ENCODE measurements at regions not wholly inside any gene's neighbourhood (a gene's known extent, or its start where the extent isn't known, plus 50 kb on each side); places are given as distances from the start of the nearest gene placed in this dataset.

DNA sequence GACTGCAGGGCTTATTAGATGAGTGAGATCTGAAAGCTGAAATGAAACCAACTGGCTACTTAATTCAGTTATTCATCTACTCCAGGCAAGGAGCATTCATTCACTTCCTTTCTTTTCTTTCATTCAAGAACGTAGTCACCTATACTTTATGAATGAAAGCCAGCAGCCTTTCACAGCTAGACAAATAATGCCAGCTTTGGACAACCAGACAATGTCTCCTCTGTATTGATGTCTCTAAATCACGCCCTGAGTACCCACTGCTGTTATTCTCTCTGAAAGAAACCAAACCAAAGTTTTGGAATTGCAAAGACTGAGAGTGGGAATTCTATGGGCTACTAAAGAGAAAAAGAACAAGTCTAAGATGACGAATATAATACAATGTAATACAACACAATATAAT lies 121.2 kb upstream of the PTPN3 start:
- DNase-seq (ENCODE audit: extremely low spot score): no peak
- no peaks in the 10 kb centered on the region for H3K36me3 ChIP-seq
- H3K4me1 ChIP-seq: no peaks in the 10 kb centered on the region
- no peak overlapping the region for H3K4me3 ChIP-seq
- TF ChIP-seq CTCF (IDR thresholded peaks at IDR 0.05) (no peak), POLR2A (IDR thresholded peaks at IDR 0.05; ENCODE audit: low read depth) (no peak), POLR2AphosphoS5 (IDR thresholded peaks at IDR 0.05) (no peak), EP300 (IDR thresholded peaks at IDR 0.05) (no peak)
- intact Hi-C loops (cut with DNase I): no loop called here
- no peak overlapping the region for H3K27ac ChIP-seq (replicated peaks in 1 of 4)
- H3K27me3 ChIP-seq: no peaks in the 10 kb centered on the region
- 79% methylated on average over 3 of the region's 3 CpGs for WGBS
- peaks cover 0 to 10% (median 6%) of the 10 kb centered on the region in 4 donors for H3K9me3 ChIP-seq

DNA sequence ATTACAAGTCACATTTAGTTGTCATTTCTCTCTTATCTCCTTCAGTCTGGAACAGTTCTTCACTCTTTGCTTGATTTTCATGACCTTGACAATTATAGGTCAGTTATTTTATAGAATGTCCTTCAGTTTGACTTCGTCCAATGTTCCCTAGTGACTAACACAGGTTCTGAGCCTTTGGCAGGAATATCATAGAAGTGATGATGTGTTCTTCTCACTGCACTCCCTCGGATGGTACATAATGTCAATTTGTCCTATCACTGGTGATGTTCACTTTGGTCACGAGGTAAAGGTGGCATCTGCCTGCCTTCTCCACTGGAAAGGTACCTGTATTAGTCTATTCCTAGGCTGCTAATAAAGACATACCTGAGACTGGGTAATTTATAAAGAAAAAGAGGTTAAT lies 126.0 kb upstream of the PTPN3 start:
- Histone ChIP-seq H3K36me3 (no peaks in the 10 kb centered on the region), H3K9me3 (no peaks in the 10 kb centered on the region), H3K4me1 (no peaks in the 10 kb centered on the region), H3K4me3 (no peak overlapping the region), H3K27ac (replicated peaks in 1 of 4) (no peak overlapping the region), H3K27me3 (no peaks in the 10 kb centered on the region)
- DNase-seq (ENCODE audit: extremely low spot score): no peak
- TF ChIP-seq POLR2A (IDR thresholded peaks at IDR 0.05; ENCODE audit: low read depth): no peak
- no peak for TF ChIP-seq POLR2AphosphoS5 (IDR thresholded peaks at IDR 0.05)
- TF ChIP-seq CTCF (IDR thresholded peaks at IDR 0.05): no peak
- no peak for TF ChIP-seq EP300 (IDR thresholded peaks at IDR 0.05)
- intact Hi-C loops (cut with DNase I): no loop called here
- 91% methylated on average over 3 of the region's 3 CpGs for WGBS

DNA sequence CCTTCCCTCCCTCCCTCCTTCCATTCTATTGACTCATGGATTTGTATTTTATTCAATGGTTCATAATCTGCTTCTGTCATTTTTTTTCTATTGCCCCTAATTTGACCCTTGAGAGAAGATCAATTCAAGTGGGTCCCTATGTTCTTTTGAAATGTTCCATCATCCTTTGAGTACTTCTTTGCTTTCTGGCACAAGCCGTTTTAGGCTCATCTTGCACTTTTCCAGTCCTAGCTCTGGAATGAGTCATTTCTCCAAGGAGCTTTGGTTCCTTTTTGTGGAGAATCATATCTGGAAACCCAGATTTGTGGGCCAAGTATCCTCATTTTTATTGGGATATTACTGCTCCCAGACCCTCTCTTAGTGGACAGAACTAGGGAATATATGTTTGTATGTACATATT lies 126.8 kb upstream of the PTPN3 start:
- TF ChIP-seq CTCF (IDR thresholded peaks at IDR 0.05): no peak
- TF ChIP-seq POLR2AphosphoS5 (IDR thresholded peaks at IDR 0.05): no peak
- no peak for TF ChIP-seq EP300 (IDR thresholded peaks at IDR 0.05)
- TF ChIP-seq POLR2A (IDR thresholded peaks at IDR 0.05; ENCODE audit: low read depth): no peak
- intact Hi-C loops (cut with DNase I): no loop called here

GRCh38 chr9:109627042-109627441 lies 128.9 kb upstream of the PTPN3 start:
- H3K27me3 ChIP-seq: no peaks in the 10 kb centered on the region
- no peaks in the 10 kb centered on the region for H3K9me3 ChIP-seq
- intact Hi-C loops (cut with DNase I): no loop called here
- no peak overlapping the region for H3K4me3 ChIP-seq
- peak; percentile 62 for DNase-seq (ENCODE audit: extremely low spot score)
- no peaks in the 10 kb centered on the region for H3K4me1 ChIP-seq
- TF ChIP-seq CTCF (IDR thresholded peaks at IDR 0.05) (no peak), POLR2AphosphoS5 (IDR thresholded peaks at IDR 0.05) (no peak), EP300 (IDR thresholded peaks at IDR 0.05) (no peak), POLR2A (IDR thresholded peaks at IDR 0.05; ENCODE audit: low read depth) (no peak)
- no peaks in the 10 kb centered on the region for H3K36me3 ChIP-seq
- 100% methylated on average over 2 of the region's 4 CpGs for WGBS
- no peak overlapping the region for H3K27ac ChIP-seq (replicated peaks in 1 of 4)

More for the DNA sequence above, 126.8 kb upstream of the PTPN3 start:
- Histone ChIP-seq H3K9me3 (no peaks in the 10 kb centered on the region), H3K36me3 (no peaks in the 10 kb centered on the region), H3K4me1 (no peaks in the 10 kb centered on the region), H3K27ac (replicated peaks in 1 of 4) (no peak overlapping the region), H3K4me3 (no peak overlapping the region), H3K27me3 (no peaks in the 10 kb centered on the region)
- peak; percentile 0 for DNase-seq (ENCODE audit: extremely low spot score)
- 61% methylated on average over 1 of the region's 1 CpG for WGBS

DNA sequence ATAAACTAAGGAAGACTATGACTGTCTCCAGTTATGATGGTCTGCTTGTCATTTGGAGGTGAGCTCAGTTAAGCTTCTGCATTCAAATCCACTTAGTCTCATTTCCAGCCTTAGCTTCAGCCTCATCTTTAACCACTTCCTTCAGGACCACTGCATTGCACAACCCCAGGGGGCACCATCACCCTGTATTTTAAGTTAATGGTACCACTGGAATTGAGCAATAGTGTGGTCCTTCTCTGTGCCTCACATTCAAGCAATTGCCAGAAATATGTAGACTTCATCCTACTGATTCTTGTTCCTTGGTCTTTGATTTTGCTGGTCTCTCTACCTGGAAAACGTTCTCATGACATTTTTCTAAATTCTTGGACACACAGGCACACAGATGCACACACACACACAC lies 131.5 kb upstream of the PTPN3 start:
- intact Hi-C loops (cut with DNase I): no loop called here
- Histone ChIP-seq H3K4me3 (no peak overlapping the region), H3K36me3 (no peaks in the 10 kb centered on the region), H3K27ac (replicated peaks in 1 of 4) (no peak overlapping the region), H3K9me3 (no peaks in the 10 kb centered on the region), H3K4me1 (no peaks in the 10 kb centered on the region), H3K27me3 (no peaks in the 10 kb centered on the region)
- TF ChIP-seq POLR2A (IDR thresholded peaks at IDR 0.05; ENCODE audit: low read depth): no peak
- no peak for TF ChIP-seq POLR2AphosphoS5 (IDR thresholded peaks at IDR 0.05)
- TF ChIP-seq EP300 (IDR thresholded peaks at IDR 0.05): no peak
- TF ChIP-seq CTCF (IDR thresholded peaks at IDR 0.05): no peak
- no peak for DNase-seq (ENCODE audit: extremely low spot score)
- 46% methylated on average over 1 of the region's 1 CpG for WGBS
